WTC11 (cell line): ENCODE measurements at regions not wholly inside any gene's neighbourhood (a gene's known extent, or its start where the extent isn't known, plus 50 kb on each side); places are given as distances from the start of the nearest gene placed in this dataset.

Source experiments
- ATAC-seq: fragments of 200-7000 bp; cut with Tn5 transposase; 2 replicates; pipeline ENCODE4 v1.10.0; 2021; ENCODE audit warnings: mild to moderate bottlenecking, moderate library complexity
- CTCF ChIA-PET: fragments of 300-600 bp; sonication (Branson Sonifier 250); formaldehyde crosslinking; loops from one replicate; lab custom pipeline; 2021; ENCODE audit warnings: antibody characterized with exemption; lab: Charles Lee
- POLR2A ChIA-PET: fragments of 350-600 bp; sonication (Branson Sonifier 250); formaldehyde crosslinking; loops from one replicate; lab custom pipeline; 2021; ENCODE audit warnings: antibody characterized with exemption; lab: Charles Lee
- DNase-seq: peaks from one replicate; pipeline ENCODE4 v3.0.0; 2021; ENCODE audit warnings: low spot score
- H3K27ac Mint-ChIP-seq: 2 replicates; pipeline ENCODE4 v1.8.0; 2021; ENCODE audit warnings: mixed read lengths
- H3K27me3 Mint-ChIP-seq: 2 replicates; pipeline ENCODE4 v1.8.0; 2021; ENCODE audit warnings: low read depth, mild to moderate bottlenecking, moderate library complexity, mixed read lengths
- H3K36me3 Mint-ChIP-seq: 2 replicates; pipeline ENCODE4 v1.8.0; 2021; ENCODE audit warnings: mixed read lengths
- H3K4me1 Mint-ChIP-seq: 2 replicates; pipeline ENCODE4 v1.8.0; 2022; ENCODE audit warnings: mixed read lengths
- H3K4me3 Mint-ChIP-seq: 2 replicates; pipeline ENCODE4 v1.8.0; 2021; ENCODE audit warnings: mild to moderate bottlenecking, moderate library complexity, mixed read lengths
- H3K9me3 Mint-ChIP-seq: 2 replicates; pipeline ENCODE4 v1.8.0; 2021; ENCODE audit warnings: mixed read lengths
- CREM ChIP-seq: sonication (generic); formaldehyde crosslinking; IDR thresholded peaks from 2 replicates; pipeline ENCODE4 v1.8.1; 2022; ENCODE audit warnings: mild to moderate bottlenecking, missing genetic modification reagents, moderate library complexity
- EMX1 ChIP-seq: fragments of 250-450 bp; sonication (Bioruptor Pico); IDR thresholded peaks from 2 replicates; pipeline ENCODE4 v1.8.0; 2021; ENCODE audit warnings: mild to moderate bottlenecking
- ETV6 ChIP-seq: sonication (generic); formaldehyde crosslinking; IDR thresholded peaks from 2 replicates; pipeline ENCODE4 v1.8.1; 2022; ENCODE audit warnings: mild to moderate bottlenecking, missing genetic modification reagents
- FOXJ3 ChIP-seq: sonication (generic); formaldehyde crosslinking; IDR thresholded peaks from 2 replicates; pipeline ENCODE4 v1.9.0; 2021; ENCODE audit warnings: missing genetic modification reagents, mild to moderate bottlenecking, borderline replicate concordance
- GABPB1 ChIP-seq: sonication (generic); formaldehyde crosslinking; IDR thresholded peaks from 2 replicates; pipeline ENCODE4 v1.8.1; 2023; ENCODE audit warnings: mild to moderate bottlenecking, missing genetic modification reagents
- GTF2I ChIP-seq: fragments of 250-450 bp; sonication (Bioruptor Pico); conservative IDR thresholded peaks from 2 replicates; pipeline ENCODE4 v1.4.0; 2021; ENCODE audit warnings: mild to moderate bottlenecking
- HMGA2 ChIP-seq: fragments of 250-450 bp; sonication (Bioruptor Pico); IDR thresholded peaks from 2 replicates; pipeline ENCODE4 v1.4.0; 2021; ENCODE audit warnings: mild to moderate bottlenecking, moderate library complexity
- JAZF1 ChIP-seq: fragments of 250-450 bp; sonication (Bioruptor Pico); IDR thresholded peaks from 2 replicates; pipeline ENCODE4 v1.9.0; 2021; ENCODE audit warnings: moderate library complexity, mild to moderate bottlenecking, inconsistent platforms
- NR3C1 ChIP-seq: sonication (generic); formaldehyde crosslinking; conservative IDR thresholded peaks from 2 replicates; pipeline ENCODE4 v1.8.1; 2023; ENCODE audit warnings: low read depth, mild to moderate bottlenecking, missing genetic modification reagents
- SMAD3 ChIP-seq: sonication (generic); formaldehyde crosslinking; IDR thresholded peaks from 2 replicates; pipeline ENCODE4 v1.8.0; 2022; ENCODE audit warnings: missing genetic modification reagents, mild to moderate bottlenecking, borderline replicate concordance
- SOX15 ChIP-seq: fragments of 250-450 bp; sonication (Bioruptor Pico); IDR thresholded peaks from 2 replicates; pipeline ENCODE4 v1.9.0; 2021; ENCODE audit warnings: mild to moderate bottlenecking
- TCF7 ChIP-seq: sonication (generic); formaldehyde crosslinking; IDR thresholded peaks from 2 replicates; pipeline ENCODE4 v1.8.0; 2022; ENCODE audit warnings: mild to moderate bottlenecking, low read depth, missing genetic modification reagents, moderate library complexity
- ZNF121 ChIP-seq: sonication (generic); formaldehyde crosslinking; IDR thresholded peaks from 2 replicates; pipeline ENCODE4 v1.8.0; 2023; ENCODE audit warnings: missing genetic modification reagents
- ZNF219 ChIP-seq: sonication (generic); formaldehyde crosslinking; IDR thresholded peaks from 2 replicates; pipeline ENCODE4 v1.8.0; 2023; ENCODE audit warnings: missing genetic modification reagents, mild to moderate bottlenecking, borderline replicate concordance
- ZNF232 ChIP-seq: sonication (generic); formaldehyde crosslinking; IDR thresholded peaks from 2 replicates; pipeline ENCODE4 v1.8.0; 2022; ENCODE audit warnings: mild to moderate bottlenecking, missing genetic modification reagents
- ZNF263 ChIP-seq: sonication (generic); formaldehyde crosslinking; IDR thresholded peaks from 2 replicates; pipeline ENCODE4 v1.8.1; 2022; ENCODE audit warnings: low read depth, mild to moderate bottlenecking, moderate library complexity, missing genetic modification reagents
- ZNF281 ChIP-seq: sonication (generic); formaldehyde crosslinking; IDR thresholded peaks from 2 replicates; pipeline ENCODE4 v1.8.0; 2023; ENCODE audit warnings: mild to moderate bottlenecking, missing genetic modification reagents
- ZNF671 ChIP-seq: fragments of 250-450 bp; sonication (Bioruptor Pico); IDR thresholded peaks from 2 replicates; pipeline ENCODE4 v1.8.0; 2021; ENCODE audit warnings: mild to moderate bottlenecking
- TF ChIP-seq, protein P1 (sequence below): sonication (generic); formaldehyde crosslinking; IDR thresholded peaks from 2 replicates; pipeline ENCODE4 v1.8.1; 2022; ENCODE audit warnings: low read depth, missing genetic modification reagents, borderline replicate concordance
- TF ChIP-seq, protein P2 (sequence below): fragments of 250-450 bp; sonication (Bioruptor Pico); IDR thresholded peaks from 2 replicates; pipeline ENCODE4 v1.9.0; 2021; ENCODE audit warnings: mild to moderate bottlenecking
- TF ChIP-seq, protein P3 (sequence below): sonication (generic); formaldehyde crosslinking; conservative IDR thresholded peaks from 2 replicates; pipeline ENCODE4 v1.8.1; 2023; ENCODE audit warnings: mild to moderate bottlenecking, low read depth, missing genetic modification reagents, moderate library complexity
- TF ChIP-seq, protein P4 (sequence below): sonication (generic); formaldehyde crosslinking; IDR thresholded peaks from 2 replicates; pipeline ENCODE4 v1.8.0; 2022; ENCODE audit warnings: mild to moderate bottlenecking, missing genetic modification reagents
- TF ChIP-seq, protein P5 (sequence below): sonication (generic); formaldehyde crosslinking; IDR thresholded peaks from 2 replicates; pipeline ENCODE4 v1.8.0; 2022; ENCODE audit warnings: mild to moderate bottlenecking, missing genetic modification reagents

DNA sequence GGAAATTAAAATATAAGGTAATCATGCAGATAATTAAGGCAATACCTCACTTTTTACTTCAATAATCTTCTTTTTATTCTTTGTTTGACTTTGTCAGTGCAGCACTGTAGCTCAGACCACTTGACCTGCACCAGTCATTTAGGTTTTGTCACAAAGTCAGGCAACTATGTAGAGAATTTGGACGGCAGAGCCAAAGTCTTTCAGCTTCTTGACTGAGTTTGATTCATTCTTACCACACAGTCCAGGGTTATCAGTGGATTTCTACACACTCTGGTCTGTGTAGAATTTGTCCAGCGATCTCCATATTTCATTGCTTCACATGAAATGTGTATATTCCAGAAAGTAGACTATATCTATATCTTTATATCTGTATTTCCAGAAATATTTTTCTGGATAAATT is 107.3 kb downstream of the TFAP2B start (continued):
- TF ChIP-seq GTF2I (CRISPR knock-in tag) (no peak), SMAD3 (no peak), HMGA2 (CRISPR knock-in tag) (no peak)

DNA sequence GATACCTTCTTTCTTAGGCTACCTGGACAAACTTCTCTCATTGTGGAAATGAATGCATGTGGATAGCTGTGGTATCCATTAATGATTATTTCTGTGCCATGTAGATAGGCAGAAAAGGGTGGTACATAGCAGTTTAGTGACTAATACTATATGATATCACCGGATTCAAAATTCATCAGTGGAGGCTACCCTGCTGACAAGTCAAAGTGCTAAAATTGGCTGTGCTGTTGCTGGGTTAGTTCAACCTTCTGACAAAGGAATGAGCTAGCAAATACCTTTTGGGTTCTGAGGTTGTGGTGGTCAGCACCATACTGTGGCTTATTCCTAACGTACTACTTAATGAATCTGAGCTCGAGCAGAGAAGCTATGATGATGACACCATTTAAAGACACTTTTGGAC is 109.1 kb downstream of the TFAP2B start:
- ChIA-PET POLR2A (no interaction called here), CTCF (no interaction called here)
- no peaks in the 10 kb centered on the region for H3K36me3 Mint-ChIP-seq
- H3K9me3 Mint-ChIP-seq = peaks cover 4% of the 10 kb centered on the region
- DNase-seq = no peak
- no peak overlapping the region for H3K4me3 Mint-ChIP-seq
- TF ChIP-seq ZNF263 (CRISPR knock-in tag) (no peak), ETV6 (no peak), JAZF1 (no peak), GTF2I (CRISPR knock-in tag) (no peak), SOX15 (CRISPR knock-in tag) (no peak), ZNF671 (CRISPR knock-in tag) (no peak), ZNF219 (no peak)
- TF ChIP-seq, protein P1, sequence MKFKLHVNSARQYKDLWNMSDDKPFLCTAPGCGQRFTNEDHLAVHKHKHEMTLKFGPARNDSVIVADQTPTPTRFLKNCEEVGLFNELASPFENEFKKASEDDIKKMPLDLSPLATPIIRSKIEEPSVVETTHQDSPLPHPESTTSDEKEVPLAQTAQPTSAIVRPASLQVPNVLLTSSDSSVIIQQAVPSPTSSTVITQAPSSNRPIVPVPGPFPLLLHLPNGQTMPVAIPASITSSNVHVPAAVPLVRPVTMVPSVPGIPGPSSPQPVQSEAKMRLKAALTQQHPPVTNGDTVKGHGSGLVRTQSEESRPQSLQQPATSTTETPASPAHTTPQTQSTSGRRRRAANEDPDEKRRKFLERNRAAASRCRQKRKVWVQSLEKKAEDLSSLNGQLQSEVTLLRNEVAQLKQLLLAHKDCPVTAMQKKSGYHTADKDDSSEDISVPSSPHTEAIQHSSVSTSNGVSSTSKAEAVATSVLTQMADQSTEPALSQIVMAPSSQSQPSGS (CRISPR knock-in tag) = no peak
- 0 out of 2 replicates have a peak, but pooled peaks cover 3% of the 10 kb centered on the region for H3K4me1 Mint-ChIP-seq
- H3K27me3 Mint-ChIP-seq = no peaks in the 10 kb centered on the region
- no peak for ATAC-seq
- H3K27ac Mint-ChIP-seq = no peak overlapping the region

- CTCF ChIA-PET = no interaction called here
- TF ChIP-seq, protein P2, sequence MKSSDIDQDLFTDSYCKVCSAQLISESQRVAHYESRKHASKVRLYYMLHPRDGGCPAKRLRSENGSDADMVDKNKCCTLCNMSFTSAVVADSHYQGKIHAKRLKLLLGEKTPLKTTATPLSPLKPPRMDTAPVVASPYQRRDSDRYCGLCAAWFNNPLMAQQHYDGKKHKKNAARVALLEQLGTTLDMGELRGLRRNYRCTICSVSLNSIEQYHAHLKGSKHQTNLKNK = no peak
- no peak for TF ChIP-seq CREM (CRISPR knock-in tag)
- no peak for TF ChIP-seq NR3C1 (CRISPR knock-in tag)
- TF ChIP-seq, protein P3, sequence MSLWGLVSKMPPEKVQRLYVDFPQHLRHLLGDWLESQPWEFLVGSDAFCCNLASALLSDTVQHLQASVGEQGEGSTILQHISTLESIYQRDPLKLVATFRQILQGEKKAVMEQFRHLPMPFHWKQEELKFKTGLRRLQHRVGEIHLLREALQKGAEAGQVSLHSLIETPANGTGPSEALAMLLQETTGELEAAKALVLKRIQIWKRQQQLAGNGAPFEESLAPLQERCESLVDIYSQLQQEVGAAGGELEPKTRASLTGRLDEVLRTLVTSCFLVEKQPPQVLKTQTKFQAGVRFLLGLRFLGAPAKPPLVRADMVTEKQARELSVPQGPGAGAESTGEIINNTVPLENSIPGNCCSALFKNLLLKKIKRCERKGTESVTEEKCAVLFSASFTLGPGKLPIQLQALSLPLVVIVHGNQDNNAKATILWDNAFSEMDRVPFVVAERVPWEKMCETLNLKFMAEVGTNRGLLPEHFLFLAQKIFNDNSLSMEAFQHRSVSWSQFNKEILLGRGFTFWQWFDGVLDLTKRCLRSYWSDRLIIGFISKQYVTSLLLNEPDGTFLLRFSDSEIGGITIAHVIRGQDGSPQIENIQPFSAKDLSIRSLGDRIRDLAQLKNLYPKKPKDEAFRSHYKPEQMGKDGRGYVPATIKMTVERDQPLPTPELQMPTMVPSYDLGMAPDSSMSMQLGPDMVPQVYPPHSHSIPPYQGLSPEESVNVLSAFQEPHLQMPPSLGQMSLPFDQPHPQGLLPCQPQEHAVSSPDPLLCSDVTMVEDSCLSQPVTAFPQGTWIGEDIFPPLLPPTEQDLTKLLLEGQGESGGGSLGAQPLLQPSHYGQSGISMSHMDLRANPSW (CRISPR knock-in tag) = no peak
- TF ChIP-seq TCF7 (CRISPR knock-in tag) = no peak
- no peak for TF ChIP-seq SOX15 (CRISPR knock-in tag)
- TF ChIP-seq, protein P4, sequence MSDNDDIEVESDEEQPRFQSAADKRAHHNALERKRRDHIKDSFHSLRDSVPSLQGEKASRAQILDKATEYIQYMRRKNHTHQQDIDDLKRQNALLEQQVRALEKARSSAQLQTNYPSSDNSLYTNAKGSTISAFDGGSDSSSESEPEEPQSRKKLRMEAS (CRISPR knock-in tag) = no peak
- TF ChIP-seq ZNF219 = no peak
- no peak for TF ChIP-seq GABPB1 (CRISPR knock-in tag)
- TF ChIP-seq ZNF281 (CRISPR knock-in tag) = no peak
- no peak for TF ChIP-seq ZNF232
- no peak for TF ChIP-seq FOXJ3
- TF ChIP-seq, protein P5, sequence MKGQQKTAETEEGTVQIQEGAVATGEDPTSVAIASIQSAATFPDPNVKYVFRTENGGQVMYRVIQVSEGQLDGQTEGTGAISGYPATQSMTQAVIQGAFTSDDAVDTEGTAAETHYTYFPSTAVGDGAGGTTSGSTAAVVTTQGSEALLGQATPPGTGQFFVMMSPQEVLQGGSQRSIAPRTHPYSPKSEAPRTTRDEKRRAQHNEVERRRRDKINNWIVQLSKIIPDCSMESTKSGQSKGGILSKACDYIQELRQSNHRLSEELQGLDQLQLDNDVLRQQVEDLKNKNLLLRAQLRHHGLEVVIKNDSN (CRISPR knock-in tag) = no peak
- no peak for TF ChIP-seq JAZF1
- no peak for TF ChIP-seq ZNF121 (CRISPR knock-in tag)
- TF ChIP-seq EMX1 = no peak
- no peak overlapping the region for H3K4me3 Mint-ChIP-seq
- POLR2A ChIA-PET = no interaction called here
- H3K9me3 Mint-ChIP-seq = no peaks in the 10 kb centered on the region
- H3K36me3 Mint-ChIP-seq = no peaks in the 10 kb centered on the region
- H3K27me3 Mint-ChIP-seq = no peaks in the 10 kb centered on the region
- H3K4me1 Mint-ChIP-seq = no peaks in the 10 kb centered on the region
- H3K27ac Mint-ChIP-seq = no peak overlapping the region
- DNase-seq (no peak), ATAC-seq (peak; percentile 48)
These were observed 110.7 kb downstream of the TFAP2B start for GRCh38 chr6:50929323-50929722.
